HEK293 (cell line): ENCODE measurements at regions not wholly inside any gene's neighbourhood (a gene's known extent, or its start where the extent isn't known, plus 50 kb on each side); places are given as distances from the start of the nearest gene placed in this dataset.

Experiments used
- CTCF ChIA-PET: fragments of 350-600 bp; formaldehyde crosslinking; extraction: SDS; loops from one replicate; lab custom pipeline; 2021; ENCODE audit warnings: antibody characterized with exemption; lab: Yijun Ruan, JAX
- POLR2A ChIA-PET: fragments of 300-600 bp; formaldehyde crosslinking; extraction: SDS; loops from one replicate; lab custom pipeline; 2020; ENCODE audit warnings: antibody characterized with exemption, inconsistent platforms; lab: Yijun Ruan, JAX
- H3K27ac ChIP-seq: fragments of 200-500 bp; sonication (Bioruptor generic); 2 replicates; pipeline ENCODE4 v1.5.1; 2014; ENCODE audit warnings: low read depth, low read length, control low read depth, inconsistent platforms; ENCODE audit errors: extremely low read depth
- H3K36me3 ChIP-seq, 2 experiments: fragments of 200-500 bp in 1 of 2; sonication (Bioruptor generic) in 1 of 2; 1 replicate in 1 of 2; 2 replicates in 1 of 2; pipeline ENCODE4 v1.5.1; 2014 to 2017; ENCODE audit warnings: inconsistent platforms in 2 of 2, low read length in 2 of 2; ENCODE audit not compliant: control insufficient read depth in 2 of 2, insufficient read depth in 1 of 2
- H3K4me1 ChIP-seq: fragments of 200-500 bp; sonication (Bioruptor generic); 2 replicates; pipeline ENCODE4 v1.5.1; 2014; ENCODE audit warnings: mild to moderate bottlenecking, low read length, inconsistent platforms; ENCODE audit not compliant: control insufficient read depth, insufficient read depth
- H3K4me3 ChIP-seq: 2 replicates; pipeline ENCODE4 v1.5.1; 2011; ENCODE audit warnings: low read depth, mild to moderate bottlenecking, control low read depth, low read length, moderate library complexity
- H3K9me3 ChIP-seq: fragments of 200-500 bp; sonication (Bioruptor generic); 2 replicates; pipeline ENCODE4 v1.5.1; 2014; ENCODE audit warnings: low read depth, low read length, inconsistent platforms; ENCODE audit not compliant: control insufficient read depth, insufficient read depth
- AEBP2 ChIP-seq: fragments of 450-650 bp; formaldehyde crosslinking; IDR thresholded peaks from 2 replicates; pipeline ENCODE4 v1.5.1; 2016; ENCODE audit warnings: missing biosample characterization, missing genetic modification characterization, borderline replicate concordance
- KLF1 ChIP-seq: fragments of 450-650 bp; formaldehyde crosslinking; IDR thresholded peaks from 2 replicates; pipeline ENCODE4 v1.5.1; 2016; ENCODE audit warnings: missing biosample characterization, missing genetic modification characterization
- RBAK ChIP-seq: fragments of 450-650 bp; formaldehyde crosslinking; IDR thresholded peaks from 2 replicates; pipeline ENCODE4 v1.5.1; 2016; ENCODE audit warnings: missing biosample characterization, missing genetic modification characterization
- SALL2 ChIP-seq: fragments of 450-650 bp; formaldehyde crosslinking; IDR thresholded peaks from 2 replicates; pipeline ENCODE4 v1.5.0; 2017; ENCODE audit warnings: missing biosample characterization, mild to moderate bottlenecking, missing genetic modification characterization, borderline replicate concordance
- SP3 ChIP-seq: fragments of 450-650 bp; formaldehyde crosslinking; IDR thresholded peaks from 2 replicates; pipeline ENCODE4 v1.5.1; 2016; ENCODE audit warnings: missing biosample characterization, missing genetic modification characterization
- TRIM28 ChIP-seq: IDR thresholded peaks from 2 replicates; pipeline ENCODE4 v1.6.1; 2011; ENCODE audit warnings: low read length, control low read depth, borderline replicate concordance
- ZBTB10 ChIP-seq: fragments of 450-650 bp; formaldehyde crosslinking; IDR thresholded peaks from 2 replicates; pipeline ENCODE4 v1.5.1; 2016; ENCODE audit warnings: missing biosample characterization, missing genetic modification characterization
- ZBTB17 ChIP-seq: fragments of 450-650 bp; formaldehyde crosslinking; IDR thresholded peaks from 2 replicates; pipeline ENCODE4 v1.5.1; 2016; ENCODE audit warnings: missing biosample characterization, missing genetic modification characterization
- ZBTB21 ChIP-seq: fragments of 450-650 bp; formaldehyde crosslinking; IDR thresholded peaks from 2 replicates; pipeline ENCODE4 v1.5.1; 2017; ENCODE audit warnings: missing biosample characterization, missing genetic modification characterization
- ZBTB8A ChIP-seq: fragments of 450-650 bp; formaldehyde crosslinking; IDR thresholded peaks from 2 replicates; pipeline ENCODE4 v1.5.1; 2016; ENCODE audit warnings: missing biosample characterization, missing genetic modification characterization
- ZFP3 ChIP-seq: fragments of 450-650 bp; formaldehyde crosslinking; IDR thresholded peaks from 2 replicates; pipeline ENCODE4 v1.5.1; 2016; ENCODE audit warnings: low read depth, missing biosample characterization, missing genetic modification characterization
- ZFP69B ChIP-seq: fragments of 450-650 bp; formaldehyde crosslinking; IDR thresholded peaks from 2 replicates; pipeline ENCODE4 v1.5.1; 2016; ENCODE audit warnings: missing biosample characterization, missing genetic modification characterization
- ZNF132 ChIP-seq: fragments of 450-650 bp; formaldehyde crosslinking; IDR thresholded peaks from 2 replicates; pipeline ENCODE4 v1.5.1; 2017; ENCODE audit warnings: missing biosample characterization, missing genetic modification characterization, borderline replicate concordance
- ZNF140 ChIP-seq: fragments of 450-650 bp; formaldehyde crosslinking; IDR thresholded peaks from 2 replicates; pipeline ENCODE4 v1.5.1; 2016; ENCODE audit warnings: missing biosample characterization, missing genetic modification characterization
- ZNF18 ChIP-seq: fragments of 450-650 bp; formaldehyde crosslinking; IDR thresholded peaks from 2 replicates; pipeline ENCODE4 v1.5.1; 2016; ENCODE audit warnings: missing biosample characterization, missing genetic modification characterization
- ZNF223 ChIP-seq: fragments of 450-650 bp; formaldehyde crosslinking; IDR thresholded peaks from 2 replicates; pipeline ENCODE4 v1.5.1; 2016; ENCODE audit warnings: missing biosample characterization, missing genetic modification characterization
- ZNF354C ChIP-seq: fragments of 450-650 bp; formaldehyde crosslinking; IDR thresholded peaks from 2 replicates; pipeline ENCODE4 v1.5.1; 2016; ENCODE audit warnings: missing biosample characterization, missing genetic modification characterization, low read depth, borderline replicate concordance
- ZNF529 ChIP-seq: fragments of 450-650 bp; formaldehyde crosslinking; IDR thresholded peaks from 2 replicates; pipeline ENCODE4 v1.5.1; 2017; ENCODE audit warnings: missing genetic modification characterization, missing biosample characterization; ENCODE audit not compliant: insufficient replicate concordance
- ZNF629 ChIP-seq: fragments of 450-650 bp; formaldehyde crosslinking; IDR thresholded peaks from 2 replicates; pipeline ENCODE4 v1.5.1; 2017; ENCODE audit warnings: missing biosample characterization, missing genetic modification characterization
- ZNF704 ChIP-seq: fragments of 450-650 bp; formaldehyde crosslinking; IDR thresholded peaks from 2 replicates; pipeline ENCODE4 v1.5.1; 2016; ENCODE audit warnings: missing biosample characterization, missing genetic modification characterization
- ZNF791 ChIP-seq: fragments of 450-650 bp; formaldehyde crosslinking; IDR thresholded peaks from 2 replicates; pipeline ENCODE4 v1.5.1; 2016; ENCODE audit warnings: missing biosample characterization, missing genetic modification characterization
- ZSCAN23 ChIP-seq: fragments of 450-650 bp; formaldehyde crosslinking; IDR thresholded peaks from 2 replicates; pipeline ENCODE4 v1.5.1; 2016; ENCODE audit warnings: missing biosample characterization, missing genetic modification characterization
- ZSCAN5A ChIP-seq: fragments of 450-650 bp; formaldehyde crosslinking; IDR thresholded peaks from 2 replicates; pipeline ENCODE4 v1.5.1; 2016; ENCODE audit warnings: missing biosample characterization, missing genetic modification characterization

GRCh38 chr1:14220324-14220723 is 378.2 kb upstream of the KAZN start (continued):
- TF ChIP-seq ZBTB10 (tag by site-specific recombination) (no peak), ZBTB8A (no peak), ZFP69B (no peak), SALL2 (tag by site-specific recombination) (no peak), ZNF629 (tag by site-specific recombination) (no peak)

- H3K9me3 ChIP-seq: no peaks in the 10 kb centered on the region
- ChIA-PET CTCF (interaction anchor here (0.6 to 0.8 kb wide), 2 partner anchors 20 to 107 kb away, joined by 3 read pairs; no protein-coding TSS in a partner anchor), POLR2A (no interaction called here)
- H3K36me3 ChIP-seq: no peaks in the 10 kb centered on the region
- no peak overlapping the region for H3K4me3 ChIP-seq
- no peak overlapping the region for H3K27ac ChIP-seq
- no peaks in the 10 kb centered on the region for H3K4me1 ChIP-seq
- TF ChIP-seq AEBP2 (tag by site-specific recombination): no peak
These were observed 377.7 kb upstream of the KAZN start for GRCh38 chr1:14220811-14221210.

- POLR2A ChIA-PET: no interaction called here
- CTCF ChIA-PET: interaction anchor here (0.9 kb wide), 1 partner anchor 16 kb away, joined by 3 read pairs; no protein-coding TSS in a partner anchor
- H3K27ac ChIP-seq: no peak overlapping the region
These were observed 376.4 kb upstream of the KAZN start for GRCh38 chr1:14222086-14222485.

GRCh38 chr1:14228677-14229076 is 369.8 kb upstream of the KAZN start:
- TF ChIP-seq ZSCAN23 (tag by site-specific recombination) (no peak), ZNF529 (tag by site-specific recombination) (no peak), ZNF140 (tag by site-specific recombination) (no peak), ZNF704 (no peak), ZBTB21 (tag by site-specific recombination) (no peak), ZNF132 (tag by site-specific recombination) (no peak), ZNF18 (no peak), SP3 (tag by site-specific recombination) (no peak), RBAK (tag by site-specific recombination) (no peak), KLF1 (tag by site-specific recombination) (no peak), ZSCAN5A (tag by site-specific recombination) (no peak), ZBTB17 (tag by site-specific recombination) (no peak)
- POLR2A ChIA-PET: no interaction called here
- Histone ChIP-seq H3K4me1 (no peaks in the 10 kb centered on the region), H3K4me3 (no peak overlapping the region), H3K36me3 (no peaks in the 10 kb centered on the region), H3K9me3 (no peaks in the 10 kb centered on the region), H3K27ac (no peak overlapping the region)
- CTCF ChIA-PET: no interaction called here

More at GRCh38 chr1:14222086-14222485, 376.4 kb upstream of the KAZN start:
- H3K36me3 ChIP-seq: no peaks in the 10 kb centered on the region
- no peaks in the 10 kb centered on the region for H3K9me3 ChIP-seq
- no peak for TF ChIP-seq ZFP3 (tag by site-specific recombination)
- TF ChIP-seq ZNF791: no peak
- no peak for TF ChIP-seq TRIM28
- TF ChIP-seq ZNF354C (tag by site-specific recombination): no peak
- TF ChIP-seq ZNF223: no peak
- H3K4me1 ChIP-seq: no peaks in the 10 kb centered on the region
- H3K4me3 ChIP-seq: no peak overlapping the region
